ENCODE measurements at regions not wholly inside any gene's neighbourhood (a gene's known extent, or its start where the extent isn't known, plus 50 kb on each side); places are given as distances from the start of the nearest gene placed in this dataset.
"Not testable (repeated sequence)": the region's sequence is repeated elsewhere in the genome, so short reads cannot be mapped to it uniquely, and the experiment has no call there.

GRCh38 chr17:37859451-37859850 is 64.8 kb upstream of the TBC1D3K start:
- Mint-ChIP-seq H3K27me3 (ENCODE audit: unreplicated experiment) (peaks cover 4% of the 10 kb centered on the region), H3K36me3 (ENCODE audit: unreplicated experiment) (peaks cover 9% of the 10 kb centered on the region), H3K4me3 (ENCODE audit: unreplicated experiment) (no peak overlapping the region), H3K4me1 (ENCODE audit: low read depth, unreplicated experiment) (no peaks in the 10 kb centered on the region), H3K27ac (ENCODE audit: unreplicated experiment) (no peak overlapping the region), H3K9me3 (ENCODE audit: unreplicated experiment) (peaks cover 5% of the 10 kb centered on the region)
- TF ChIP-seq, protein P1, sequence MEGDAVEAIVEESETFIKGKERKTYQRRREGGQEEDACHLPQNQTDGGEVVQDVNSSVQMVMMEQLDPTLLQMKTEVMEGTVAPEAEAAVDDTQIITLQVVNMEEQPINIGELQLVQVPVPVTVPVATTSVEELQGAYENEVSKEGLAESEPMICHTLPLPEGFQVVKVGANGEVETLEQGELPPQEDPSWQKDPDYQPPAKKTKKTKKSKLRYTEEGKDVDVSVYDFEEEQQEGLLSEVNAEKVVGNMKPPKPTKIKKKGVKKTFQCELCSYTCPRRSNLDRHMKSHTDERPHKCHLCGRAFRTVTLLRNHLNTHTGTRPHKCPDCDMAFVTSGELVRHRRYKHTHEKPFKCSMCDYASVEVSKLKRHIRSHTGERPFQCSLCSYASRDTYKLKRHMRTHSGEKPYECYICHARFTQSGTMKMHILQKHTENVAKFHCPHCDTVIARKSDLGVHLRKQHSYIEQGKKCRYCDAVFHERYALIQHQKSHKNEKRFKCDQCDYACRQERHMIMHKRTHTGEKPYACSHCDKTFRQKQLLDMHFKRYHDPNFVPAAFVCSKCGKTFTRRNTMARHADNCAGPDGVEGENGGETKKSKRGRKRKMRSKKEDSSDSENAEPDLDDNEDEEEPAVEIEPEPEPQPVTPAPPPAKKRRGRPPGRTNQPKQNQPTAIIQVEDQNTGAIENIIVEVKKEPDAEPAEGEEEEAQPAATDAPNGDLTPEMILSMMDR (IDR thresholded peaks at IDR 0.05; ENCODE audit: partially characterized antibody, unreplicated experiment): no peak
- no peak for DNase-seq

- H3K4me3 Mint-ChIP-seq (ENCODE audit: unreplicated experiment): not testable (repeated sequence)
Measured at GRCh38 chr17:37858391-37858790, 65.8 kb upstream of the TBC1D3K start.

GRCh38 chr17:37856245-37856644 is 68.0 kb upstream of the TBC1D3K start:
- Mint-ChIP-seq H3K27ac (ENCODE audit: unreplicated experiment) (no peak overlapping the region), H3K9me3 (ENCODE audit: unreplicated experiment) (peaks cover 5% of the 10 kb centered on the region), H3K36me3 (ENCODE audit: unreplicated experiment) (peaks cover 9% of the 10 kb centered on the region), H3K4me3 (ENCODE audit: unreplicated experiment) (no peak overlapping the region), H3K27me3 (ENCODE audit: unreplicated experiment) (peaks cover 4% of the 10 kb centered on the region), H3K4me1 (ENCODE audit: low read depth, unreplicated experiment) (no peaks in the 10 kb centered on the region)
- DNase-seq: no peak
- TF ChIP-seq, protein P1 (IDR thresholded peaks at IDR 0.05; ENCODE audit: partially characterized antibody, unreplicated experiment): no peak

More at GRCh38 chr17:37858391-37858790, 65.8 kb upstream of the TBC1D3K start:
- H3K4me1 Mint-ChIP-seq (ENCODE audit: low read depth, unreplicated experiment); DNase-seq; H3K27ac Mint-ChIP-seq (ENCODE audit: unreplicated experiment); H3K9me3 Mint-ChIP-seq (ENCODE audit: unreplicated experiment); H3K27me3 Mint-ChIP-seq (ENCODE audit: unreplicated experiment); H3K36me3 Mint-ChIP-seq (ENCODE audit: unreplicated experiment): not testable (repeated sequence)

DNA sequence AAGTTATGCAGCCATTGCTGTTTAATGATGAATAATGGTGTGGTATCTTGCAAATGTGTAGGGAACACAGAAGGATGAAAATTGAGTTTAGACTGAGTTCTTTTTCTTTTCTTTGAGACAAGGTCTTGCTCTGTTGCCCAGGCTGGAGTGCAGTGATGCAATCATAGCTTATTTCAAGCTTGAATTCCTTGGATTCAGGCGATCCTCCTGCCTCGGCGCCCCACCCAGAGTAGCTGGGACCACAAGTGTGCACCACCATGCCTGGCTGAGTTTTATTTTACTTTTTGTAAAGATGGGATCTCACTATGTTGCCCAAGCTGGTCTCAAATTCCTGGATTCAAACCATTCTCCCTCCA is 74.6 kb upstream of the TBC1D3K start:
- TF ChIP-seq, protein P1 (IDR thresholded peaks at IDR 0.05; ENCODE audit: partially characterized antibody, unreplicated experiment): no peak
- no peak overlapping the region for H3K4me3 Mint-ChIP-seq (ENCODE audit: unreplicated experiment)

DNA sequence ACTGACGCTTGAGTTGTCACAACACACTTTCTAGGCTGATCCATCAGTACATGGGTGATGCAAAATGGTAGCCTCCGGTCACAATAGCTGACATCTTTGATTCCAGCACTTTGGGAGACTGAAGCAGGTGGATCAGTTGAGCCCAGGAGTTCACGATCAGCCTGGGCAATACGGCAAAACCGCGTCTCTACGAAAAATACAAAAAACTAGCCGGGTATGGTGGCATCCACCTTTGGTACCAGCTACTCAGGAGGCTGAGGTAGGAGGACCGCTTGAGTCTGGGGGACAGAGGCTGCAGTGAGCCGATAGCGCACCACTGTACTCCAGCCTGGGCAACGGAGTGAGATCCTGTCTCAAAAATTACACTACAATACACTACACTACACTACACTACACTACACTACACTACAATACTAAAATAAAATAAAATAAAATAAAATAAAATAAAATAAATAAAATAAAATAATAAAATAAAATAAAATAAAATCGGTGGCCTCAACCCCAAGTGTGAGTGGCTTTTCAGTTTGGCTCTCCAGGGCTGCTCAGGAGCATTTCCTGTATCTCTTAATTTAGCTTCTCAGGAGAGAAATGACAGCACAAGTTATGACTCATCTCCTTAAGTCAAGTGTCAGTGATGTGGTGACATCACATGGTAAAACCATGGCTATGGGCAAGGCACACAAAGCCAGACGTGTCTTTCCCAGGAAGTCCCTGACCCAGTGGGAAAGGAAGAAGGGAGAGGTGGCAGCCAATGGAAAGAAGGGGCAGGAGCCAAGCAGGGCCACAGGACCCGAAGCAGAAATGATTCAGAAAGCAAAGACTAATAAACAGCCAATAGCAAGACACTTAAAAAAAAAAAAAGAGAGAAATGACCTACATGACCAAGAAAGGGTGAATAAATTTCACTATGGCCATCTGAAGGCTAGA is 75.3 kb upstream of the TBC1D3K start:
- DNase-seq: no peak
- no peaks in the 10 kb centered on the region for H3K36me3 Mint-ChIP-seq (ENCODE audit: unreplicated experiment)
- H3K4me1 Mint-ChIP-seq (ENCODE audit: low read depth, unreplicated experiment): no peaks in the 10 kb centered on the region
- H3K4me3 Mint-ChIP-seq (ENCODE audit: unreplicated experiment): no peak overlapping the region
- H3K9me3 Mint-ChIP-seq (ENCODE audit: unreplicated experiment): peaks cover 2% of the 10 kb centered on the region
- TF ChIP-seq, protein P1 (IDR thresholded peaks at IDR 0.05; ENCODE audit: partially characterized antibody, unreplicated experiment): no peak
- no peak overlapping the region for H3K27ac Mint-ChIP-seq (ENCODE audit: unreplicated experiment)
- H3K27me3 Mint-ChIP-seq (ENCODE audit: unreplicated experiment): peaks cover 2% of the 10 kb centered on the region

More for the DNA sequence above, 74.6 kb upstream of the TBC1D3K start:
- peaks cover 2% of the 10 kb centered on the region for H3K9me3 Mint-ChIP-seq (ENCODE audit: unreplicated experiment)
- H3K36me3 Mint-ChIP-seq (ENCODE audit: unreplicated experiment): no peaks in the 10 kb centered on the region
- peaks cover 2% of the 10 kb centered on the region for H3K27me3 Mint-ChIP-seq (ENCODE audit: unreplicated experiment)
- no peak overlapping the region for H3K27ac Mint-ChIP-seq (ENCODE audit: unreplicated experiment)
- DNase-seq: no peak
- H3K4me1 Mint-ChIP-seq (ENCODE audit: low read depth, unreplicated experiment): no peaks in the 10 kb centered on the region

All from glutamatergic neuron (in vitro differentiated cells).